H1 (cell line): ENCODE measurements at regions not wholly inside any gene's neighbourhood (a gene's known extent, or its start where the extent isn't known, plus 50 kb on each side); places are given as distances from the start of the nearest gene placed in this dataset.

Source experiments
- CTCF ChIA-PET: fragments of 300-600 bp; sonication (Branson Sonifier 250); formaldehyde crosslinking; loops from one replicate; lab custom pipeline; 2021; ENCODE audit not compliant: partially characterized antibody; lab: Charles Lee
- POLR2A ChIA-PET: fragments of 300-600 bp; sonication (Branson Sonifier 250); formaldehyde crosslinking; loops from one replicate; lab custom pipeline; 2021; ENCODE audit warnings: inconsistent platforms; ENCODE audit not compliant: partially characterized antibody; lab: Charles Lee
- DNase-seq, 2 experiments: peaks; one replicate each; pipeline versions ENCODE4 v3.0.0 to v3.0.0-alpha.2; 2010 to 2022; ENCODE audit warnings: low spot score in 2 of 2, low read depth in 1 of 2, mixed read lengths in 1 of 2
- FAIRE-seq: peaks from 2 replicates; lab custom pipeline; 2011; peaks lifted over from hg19 to GRCh38; lab: Jason Lieb, UNC
- H2AFZ ChIP-seq: 2 replicates; pipeline ENCODE4 v1.8.1; 2012; ENCODE audit warnings: low read length, inconsistent platforms
- H2AK5ac ChIP-seq: 2 replicates; pipeline ENCODE4 v1.6.1; 2013; ENCODE audit warnings: low read depth, low read length
- H2BK120ac ChIP-seq: replicated peaks from 2 replicates; pipeline ENCODE3; 2013; ENCODE audit warnings: low read depth, low read length, inconsistent platforms
- H2BK12ac ChIP-seq: 2 replicates; pipeline ENCODE4 v1.6.1; 2013; ENCODE audit warnings: low read depth, low read length
- H2BK15ac ChIP-seq: 2 replicates; pipeline ENCODE4 v1.6.1; 2013; ENCODE audit warnings: low read length
- H2BK20ac ChIP-seq: 2 replicates; pipeline ENCODE4 v1.6.1; 2013; ENCODE audit warnings: low read length
- H2BK5ac ChIP-seq: 2 replicates; pipeline ENCODE4 v1.6.1; 2013; ENCODE audit warnings: low read depth, low read length
- H3K14ac ChIP-seq: 2 replicates; pipeline ENCODE4 v1.6.1; 2013; ENCODE audit warnings: inconsistent platforms; ENCODE audit not compliant: insufficient read length
- H3K18ac ChIP-seq: 2 replicates; pipeline ENCODE4 v1.6.1; 2013; ENCODE audit warnings: low read length; ENCODE audit errors: extremely low read depth
- H3K23ac ChIP-seq: 2 replicates; pipeline ENCODE4 v1.6.1; 2013; ENCODE audit warnings: inconsistent platforms; ENCODE audit not compliant: insufficient read length
- H3K23me2 ChIP-seq: 2 replicates; pipeline ENCODE4 v1.6.1; 2013; ENCODE audit warnings: low read depth, low read length
- H3K27ac ChIP-seq: 2 replicates; pipeline ENCODE4 v1.6.1; 2011; ENCODE audit warnings: low read depth, low read length, inconsistent platforms
- H3K27me3 ChIP-seq, 4 experiments: replicated peaks in 1 of 4; 1 replicate in 1 of 4; 2 replicates in 3 of 4; pipeline versions ENCODE4 v1.6.1 to v1.8.1; 2011 to 2013; ENCODE audit warnings: low read length in 3 of 4, mild to moderate bottlenecking in 3 of 4, inconsistent platforms in 2 of 4, mixed read lengths in 2 of 4, moderate library complexity in 1 of 4; ENCODE audit not compliant: control insufficient read depth in 3 of 4, insufficient read depth in 3 of 4; ENCODE audit errors: extremely low read depth in 1 of 4
- H3K36me3 ChIP-seq, 4 experiments: 2 replicates each; pipeline versions ENCODE4 v1.6.1 to v1.8.1; 2011 to 2013; ENCODE audit warnings: mild to moderate bottlenecking in 4 of 4, low read length in 3 of 4, moderate library complexity in 2 of 4, control low read depth in 1 of 4, inconsistent platforms in 1 of 4; ENCODE audit not compliant: insufficient read depth in 4 of 4, control insufficient read depth in 2 of 4
- H3K4ac ChIP-seq: replicated peaks from 2 replicates; pipeline ENCODE3; 2013; ENCODE audit warnings: low read length, low read depth, mixed read lengths, inconsistent platforms; ENCODE audit not compliant: insufficient read length
- H3K4me1 ChIP-seq, 4 experiments: replicated peaks in 1 of 4; 1 replicate in 1 of 4; 2 replicates in 3 of 4; pipeline versions ENCODE4 v1.6.1 to v1.8.1; 2011 to 2013; ENCODE audit warnings: low read length in 3 of 4, inconsistent platforms in 2 of 4, mixed read lengths in 1 of 4; ENCODE audit not compliant: insufficient read depth in 4 of 4, control insufficient read depth in 3 of 4
- H3K4me2 ChIP-seq, 2 experiments: 2 replicates each; pipeline versions ENCODE4 v1.6.1 to v1.8.1; 2011 to 2013; ENCODE audit warnings: low read depth in 2 of 2, low read length in 2 of 2, control low read depth in 1 of 2, inconsistent platforms in 1 of 2, mild to moderate bottlenecking in 1 of 2; ENCODE audit not compliant: insufficient read depth in 1 of 2
- H3K4me3 ChIP-seq, 4 experiments: fragments of 200-600, 300-600 bp in 1 of 4; sonication (generic), shearing (Covaris generic), sonication (Bioruptor Twin) in 1 of 4; 2 replicates each; pipeline versions ENCODE4 v1.5.1 to v1.8.1; 2011 to 2016; ENCODE audit warnings: low read length in 4 of 4, low read depth in 3 of 4, control low read depth in 2 of 4, inconsistent platforms in 2 of 4, mild to moderate bottlenecking in 2 of 4, mixed read lengths in 1 of 4, moderate library complexity in 1 of 4; ENCODE audit not compliant: insufficient read depth in 2 of 4; ENCODE audit errors: extremely low read depth in 1 of 4
- H3K56ac ChIP-seq: replicated peaks from 2 replicates; pipeline ENCODE3; 2013; ENCODE audit warnings: low read depth, mild to moderate bottlenecking, mixed read lengths, low read length, inconsistent platforms; ENCODE audit not compliant: insufficient read length
- H3K79me1 ChIP-seq: 2 replicates; pipeline ENCODE4 v1.6.1; 2013; ENCODE audit warnings: low read depth, low read length, control low read depth
- H3K79me2 ChIP-seq, 2 experiments: 2 replicates each; pipeline versions ENCODE4 v1.6.1 to v1.8.1; 2012 to 2013; ENCODE audit warnings: low read length in 2 of 2, mild to moderate bottlenecking in 2 of 2, inconsistent platforms in 1 of 2; ENCODE audit not compliant: insufficient read depth in 2 of 2, control insufficient read depth in 1 of 2
- H3K9ac ChIP-seq, 4 experiments: replicated peaks in 1 of 4; 1 replicate in 1 of 4; 2 replicates in 3 of 4; pipeline versions ENCODE4 v1.6.1 to v1.8.1; 2011 to 2013; ENCODE audit warnings: low read depth in 3 of 4, low read length in 3 of 4, control low read depth in 2 of 4, mild to moderate bottlenecking in 2 of 4, moderate library complexity in 2 of 4, inconsistent platforms in 1 of 4; ENCODE audit errors: extremely low read depth in 1 of 4
- H3K9me3 ChIP-seq, 2 experiments: 2 replicates each; pipeline versions ENCODE4 v1.6.1 to v1.8.1; 2012 to 2013; ENCODE audit warnings: mild to moderate bottlenecking in 2 of 2, moderate library complexity in 2 of 2, control low read depth in 1 of 2, inconsistent platforms in 1 of 2, low read depth in 1 of 2, low read length in 1 of 2, mixed read lengths in 1 of 2; ENCODE audit not compliant: insufficient read depth in 2 of 2
- H4K20me1 ChIP-seq, 2 experiments: replicated peaks in 1 of 2; 2 replicates each; pipeline versions ENCODE3 to v1.8.1; 2011 to 2013; ENCODE audit warnings: inconsistent platforms in 2 of 2, low read length in 2 of 2, mild to moderate bottlenecking in 1 of 2; ENCODE audit not compliant: insufficient read depth in 2 of 2, control insufficient read depth in 1 of 2
- H4K5ac ChIP-seq: 2 replicates; pipeline ENCODE4 v1.6.1; 2013; ENCODE audit warnings: low read length, low read depth, mixed read lengths, inconsistent platforms; ENCODE audit not compliant: insufficient read length
- H4K8ac ChIP-seq: 2 replicates; pipeline ENCODE4 v1.8.0; 2013; ENCODE audit warnings: mild to moderate bottlenecking, moderate library complexity, low read length, inconsistent platforms; ENCODE audit not compliant: insufficient read depth; ENCODE audit errors: extremely low read depth
- H4K91ac ChIP-seq: replicated peaks from 2 replicates; pipeline ENCODE3; 2013; ENCODE audit warnings: low read length, mixed read lengths, inconsistent platforms; ENCODE audit not compliant: insufficient read length
- CBX5 ChIP-seq: fragments of 300-800, 300-1000 bp; sonication (generic); IDR thresholded peaks from 2 replicates; pipeline ENCODE4 v1.7.1; 2016; ENCODE audit warnings: antibody characterized with exemption, low read length, low read depth
- CTBP2 ChIP-seq: IDR thresholded peaks from 2 replicates; pipeline ENCODE4 v1.7.0; 2011; ENCODE audit warnings: borderline replicate concordance, mild to moderate bottlenecking, moderate library complexity, mixed read lengths, low read length; ENCODE audit not compliant: insufficient read depth, insufficient read length
- GABPA ChIP-seq: IDR thresholded peaks from 2 replicates; pipeline ENCODE4 v1.6.1; 2011; ENCODE audit warnings: mild to moderate bottlenecking, low read length, moderate library complexity, borderline replicate concordance; ENCODE audit not compliant: insufficient read depth
- JUN ChIP-seq: IDR thresholded peaks from 2 replicates; pipeline ENCODE4 v1.6.1; 2011; ENCODE audit warnings: low read depth, mild to moderate bottlenecking, improper control_type of control experiment, low read length
- TBP ChIP-seq: IDR thresholded peaks from 2 replicates; pipeline ENCODE4 v1.6.1; 2011; ENCODE audit warnings: low read depth, low read length, improper control_type of control experiment
- WGBS, 2 experiments: shearing (Covaris generic) in 1 of 2; methylation state at CpG; one replicate each; pipeline versions ENCODE4 v1.1.6 to v1.1.7; 2013 to 2015; ENCODE audit warnings: low lambda C conversion rate in 2 of 2, mixed read lengths in 2 of 2, inconsistent platforms in 1 of 2, low coverage in 1 of 2, missing lambda C conversion rate in 1 of 2; ENCODE audit not compliant: insufficient replicate concordance in 2 of 2, insufficient coverage in 1 of 2, insufficient read length in 1 of 2; ENCODE audit errors: extremely low coverage in 1 of 2, missing lambda C conversion rate in 1 of 2; 5-methylcytosine and 5-hydroxymethylcytosine counted together
- TF ChIP-seq, protein P1 (sequence below): IDR thresholded peaks from 2 replicates; pipeline ENCODE4 v1.6.1; 2012; ENCODE audit warnings: inconsistent platforms
- TF ChIP-seq, protein P2 (sequence below): IDR thresholded peaks from 2 replicates; pipeline ENCODE4 v1.6.1; 2012; ENCODE audit warnings: inconsistent platforms

- Histone ChIP-seq H3K4ac (no peak overlapping the region), H2BK12ac (no peak overlapping the region), H2AK5ac (no peak overlapping the region), H2BK5ac (no peak overlapping the region), H4K5ac (no peak overlapping the region), H3K27me3 (no peaks in the 10 kb centered on the region), H3K36me3 (no peaks in the 10 kb centered on the region), H3K27ac (no peak overlapping the region), H4K8ac (no peak overlapping the region), H4K20me1 (no peaks in the 10 kb centered on the region), H3K23me2 (no peaks in the 10 kb centered on the region), H3K9me3 (no peaks in the 10 kb centered on the region), H2BK120ac (no peak overlapping the region), H3K14ac (no peak overlapping the region), H2BK15ac (no peak overlapping the region), H3K4me3 (no peak overlapping the region), H3K79me1 (no peaks in the 10 kb centered on the region), H3K4me2 (no peak overlapping the region), H3K56ac (no peak overlapping the region), H3K9ac (no peak overlapping the region), H2BK20ac (no peak overlapping the region), H3K79me2 (no peaks in the 10 kb centered on the region), H2AFZ (no peak overlapping the region), H3K4me1 (no peaks in the 10 kb centered on the region), H3K23ac (no peak overlapping the region), H4K91ac (no peak overlapping the region), H3K18ac (no peak overlapping the region)
- DNase-seq (no peak), FAIRE-seq (no peak)
- CTCF ChIA-PET = no interaction called here
- 87% methylated on average over 2 of the region's 2 CpGs; no CpG with 5 or more reads in 1 of the 2 experiments for WGBS, 2 experiments
- TF ChIP-seq, protein P1, sequence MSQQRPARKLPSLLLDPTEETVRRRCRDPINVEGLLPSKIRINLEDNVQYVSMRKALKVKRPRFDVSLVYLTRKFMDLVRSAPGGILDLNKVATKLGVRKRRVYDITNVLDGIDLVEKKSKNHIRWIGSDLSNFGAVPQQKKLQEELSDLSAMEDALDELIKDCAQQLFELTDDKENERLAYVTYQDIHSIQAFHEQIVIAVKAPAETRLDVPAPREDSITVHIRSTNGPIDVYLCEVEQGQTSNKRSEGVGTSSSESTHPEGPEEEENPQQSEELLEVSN = no peak
- TF ChIP-seq GABPA = no peak
- TF ChIP-seq CTBP2 = no peak
- TF ChIP-seq JUN = no peak
- TF ChIP-seq TBP = no peak
- TF ChIP-seq, protein P2, sequence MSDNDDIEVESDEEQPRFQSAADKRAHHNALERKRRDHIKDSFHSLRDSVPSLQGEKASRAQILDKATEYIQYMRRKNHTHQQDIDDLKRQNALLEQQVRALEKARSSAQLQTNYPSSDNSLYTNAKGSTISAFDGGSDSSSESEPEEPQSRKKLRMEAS = no peak
- no peak for TF ChIP-seq CBX5
- POLR2A ChIA-PET = no interaction called here
These were observed 419.6 kb upstream of the BRINP3 start for GRCh38 chr1:190897233-190897632.
